ES-I3 (cell line): ENCODE measurements at regions not wholly inside any gene's neighbourhood (a gene's known extent, or its start where the extent isn't known, plus 50 kb on each side); places are given as distances from the start of the nearest gene placed in this dataset.

Source experiments
- H3K36me3 ChIP-seq: 2 replicates; pipeline ENCODE4 v1.6.1; 2013; ENCODE audit warnings: mild to moderate bottlenecking, low read length, control low read depth, moderate library complexity; ENCODE audit not compliant: insufficient read depth
- H3K4me1 ChIP-seq: 2 replicates; pipeline ENCODE4 v1.6.1; 2013; ENCODE audit warnings: mild to moderate bottlenecking, control low read depth, low read length; ENCODE audit not compliant: insufficient read depth
- H3K9ac ChIP-seq: 2 replicates; pipeline ENCODE4 v1.6.1; 2013; ENCODE audit warnings: low read depth, mild to moderate bottlenecking, low read length, moderate library complexity
- H3K9me3 ChIP-seq: 2 replicates; pipeline ENCODE4 v1.6.1; 2013; ENCODE audit warnings: mild to moderate bottlenecking, low read length, moderate library complexity; ENCODE audit not compliant: control insufficient read depth, insufficient read depth

DNA sequence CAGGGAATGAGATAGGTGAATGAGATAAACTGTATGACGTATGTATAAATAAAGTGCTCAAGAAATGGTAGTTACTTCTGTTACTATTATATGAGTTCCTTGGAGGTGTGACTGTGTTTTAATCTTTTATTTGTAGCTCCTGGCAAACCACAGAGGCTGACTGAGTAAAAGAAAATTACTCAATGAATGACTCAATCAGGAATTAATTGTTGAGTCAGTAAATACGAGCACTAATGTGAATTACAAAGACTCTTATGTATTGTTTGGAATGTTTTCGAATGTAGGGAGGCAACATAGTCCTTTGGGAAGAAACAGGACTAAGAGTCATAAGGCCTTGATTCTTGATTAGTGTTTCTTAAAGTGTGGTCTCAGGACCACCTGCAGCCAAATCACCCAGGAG lies 51.1 kb upstream of the BLID start:
- no peaks in the 10 kb centered on the region for H3K36me3 ChIP-seq
- H3K4me1 ChIP-seq: peaks cover 8% of the 10 kb centered on the region
- no peak overlapping the region for H3K9ac ChIP-seq
- H3K9me3 ChIP-seq: no peaks in the 10 kb centered on the region

- H3K9me3 ChIP-seq: no peaks in the 10 kb centered on the region
- peaks cover 8% of the 10 kb centered on the region for H3K4me1 ChIP-seq
- H3K9ac ChIP-seq: no peak overlapping the region
- no peaks in the 10 kb centered on the region for H3K36me3 ChIP-seq
Measured at GRCh38 chr11:122165607-122166371, 49.8 kb upstream of the BLID start.
